ENCODE measurements at regions not wholly inside any gene's neighbourhood (a gene's known extent, or its start where the extent isn't known, plus 50 kb on each side); places are given as distances from the start of the nearest gene placed in this dataset.
"Not testable (repeated sequence)": the region's sequence is repeated elsewhere in the genome, so short reads cannot be mapped to it uniquely, and the experiment has no call there.

- not testable (repeated sequence) for DNase-seq (ENCODE audit: low read depth)
These were observed 61.3 kb downstream of the AIPL1 start for GRCh38 chr17:6373599-6373998.

DNA sequence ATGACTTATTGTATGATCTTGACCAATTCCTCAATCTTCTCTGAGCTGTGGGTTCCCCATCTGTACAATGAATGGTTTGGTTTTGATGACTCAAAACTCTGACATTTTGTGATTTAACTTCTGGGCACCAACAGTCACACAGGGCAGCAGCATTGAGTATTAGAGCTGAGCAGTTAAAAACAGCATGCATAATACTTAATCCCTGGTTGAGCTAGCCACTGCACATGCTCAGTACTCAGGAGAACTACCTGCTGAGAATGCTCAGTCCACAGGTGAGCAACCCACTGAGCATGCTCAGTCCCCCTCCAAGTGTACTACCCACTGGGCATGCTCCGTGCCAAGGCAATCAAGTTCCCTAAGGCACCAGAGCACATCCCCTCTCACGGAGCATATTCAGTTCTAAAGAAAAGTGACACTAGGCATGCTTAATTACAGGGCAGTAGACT, 68.7 kb downstream of the AIPL1 start:
- DNase-seq (ENCODE audit: low read depth) = no peak

DNA sequence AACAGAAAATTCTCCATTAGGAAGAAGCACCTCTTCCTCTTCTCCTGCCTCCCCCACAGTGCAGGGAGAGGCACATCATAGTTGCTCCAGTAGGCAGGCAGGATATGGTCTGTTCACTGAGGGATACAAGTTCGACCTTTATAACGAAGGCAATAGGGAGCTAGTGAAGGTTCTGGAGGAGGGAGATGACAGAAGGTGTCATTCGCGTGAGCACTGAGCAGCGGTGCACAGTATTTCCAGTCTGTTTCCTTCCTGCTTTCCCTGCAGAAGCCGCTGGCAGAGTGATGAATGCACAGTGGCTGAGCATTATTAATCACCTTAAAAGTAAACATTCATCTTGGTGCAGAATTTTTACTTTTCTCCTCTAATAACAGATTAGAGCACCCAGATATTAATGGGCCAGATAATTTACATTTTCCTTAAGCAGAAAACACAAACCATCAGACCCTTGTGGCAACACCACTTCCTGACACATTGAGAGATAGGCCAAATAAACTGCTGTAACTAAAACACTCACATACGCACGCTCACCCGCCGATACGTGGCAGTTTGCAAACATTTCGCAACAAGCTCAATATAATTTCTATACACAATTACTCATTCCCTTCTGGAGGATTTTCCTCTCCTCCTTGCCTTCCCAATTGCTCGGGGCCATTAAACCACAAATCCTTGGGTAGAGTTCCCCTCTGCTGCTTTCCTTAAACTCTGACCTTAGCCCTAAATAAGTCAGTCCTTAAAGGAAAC, 69.5 kb downstream of the AIPL1 start:
- DNase-seq (ENCODE audit: low read depth) = no peak

- no peak for DNase-seq (ENCODE audit: low read depth)
These were observed 73.2 kb downstream of the AIPL1 start for GRCh38 chr17:6361733-6362132.

GRCh38 chr17:6358131-6358530, 76.8 kb downstream of the AIPL1 start:
- DNase-seq (ENCODE audit: low read depth) = no peak

DNA sequence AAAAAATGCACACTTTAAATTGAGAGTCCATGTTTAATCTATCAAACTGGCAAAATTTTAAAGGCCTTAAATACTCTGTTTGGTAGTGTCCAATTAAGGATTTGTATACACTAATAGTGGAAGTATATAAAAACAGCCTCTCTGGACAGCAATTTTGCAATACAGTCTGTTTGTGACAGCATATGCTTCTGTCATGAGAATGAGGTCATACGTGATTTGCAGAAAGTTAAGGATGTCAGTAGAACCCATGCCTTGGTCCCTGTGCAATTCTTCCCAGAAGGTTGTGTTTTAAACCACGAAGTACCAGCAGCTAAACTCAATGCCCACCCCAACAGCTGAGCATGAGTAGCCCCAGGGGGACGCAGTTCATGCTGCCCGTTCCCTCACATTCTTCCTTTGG, 78.4 kb downstream of the AIPL1 start:
- no peak for DNase-seq (ENCODE audit: low read depth)

- DNase-seq (ENCODE audit: low read depth) = no peak
These were observed 79.7 kb downstream of the AIPL1 start for GRCh38 chr17:6355196-6355595.

- no peak for DNase-seq (ENCODE audit: low read depth)
These were observed 81.9 kb downstream of the AIPL1 start for GRCh38 chr17:6352801-6353560.

DNA sequence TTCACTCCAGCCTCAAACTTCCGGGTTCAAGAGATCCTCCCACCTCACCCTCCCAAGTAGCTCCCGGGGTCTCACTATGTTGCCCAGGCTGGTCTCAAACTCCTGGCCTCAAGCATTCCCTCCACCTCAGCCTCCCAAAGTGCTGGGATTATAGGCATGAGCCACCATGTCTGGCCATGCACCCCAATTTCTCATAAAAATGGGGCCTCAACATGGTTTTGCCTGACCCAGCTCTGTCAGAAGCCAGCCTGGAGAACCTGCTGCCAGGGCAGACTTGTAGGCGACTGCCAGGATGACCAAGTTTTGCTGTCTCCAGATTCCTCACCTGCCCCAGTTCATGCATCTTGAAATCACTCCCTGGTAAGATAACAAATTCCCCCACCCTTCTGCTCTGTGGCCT, 82.9 kb downstream of the AIPL1 start:
- DNase-seq (ENCODE audit: low read depth) = no peak

GRCh38 chr17:6350806-6351205, 84.1 kb downstream of the AIPL1 start:
- DNase-seq (ENCODE audit: low read depth) = no peak

DNA sequence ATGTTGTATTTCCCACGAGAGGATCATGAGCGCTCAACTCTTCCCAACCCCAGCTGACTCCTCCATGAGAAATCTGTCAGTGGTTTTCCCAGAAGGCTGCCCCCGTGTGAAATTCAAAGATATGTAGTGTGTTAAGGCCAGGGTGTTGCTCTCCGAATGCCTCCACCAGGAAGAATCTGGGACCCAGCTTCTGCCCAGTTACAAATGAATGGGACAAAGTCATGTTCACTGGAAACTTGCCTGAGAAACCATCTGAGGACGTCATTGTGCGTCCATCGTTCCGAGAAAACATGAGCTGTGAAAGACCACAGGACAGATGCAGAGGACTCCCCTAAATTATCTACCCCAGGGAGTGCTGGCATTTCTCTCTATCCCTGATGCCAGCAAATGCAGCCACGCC, 86.0 kb downstream of the AIPL1 start:
- DNase-seq (ENCODE audit: low read depth) = no peak

DNA sequence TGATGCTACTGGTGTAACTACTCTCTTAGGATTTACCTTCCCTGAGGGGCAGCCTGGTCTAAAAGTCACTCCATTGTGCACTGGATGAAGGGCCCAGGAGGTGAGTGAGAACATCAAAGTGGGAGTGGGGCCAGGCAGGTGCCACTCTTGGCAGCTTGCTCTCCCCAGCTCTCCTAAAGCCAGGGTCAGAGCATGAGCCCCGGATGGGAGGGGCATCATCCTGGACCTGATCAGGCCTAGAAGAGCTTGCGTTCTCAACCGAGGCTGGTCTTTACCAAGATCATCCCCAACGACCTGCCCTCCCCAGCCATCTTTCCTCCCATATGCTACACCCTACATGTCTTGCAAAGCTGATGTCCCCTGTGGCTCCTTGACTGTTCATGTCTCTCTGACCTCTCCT, 87.1 kb downstream of the AIPL1 start:
- no peak for DNase-seq (ENCODE audit: low read depth)

GRCh38 chr17:6346986-6347385, 87.9 kb downstream of the AIPL1 start:
- DNase-seq (ENCODE audit: low read depth) = no peak

GRCh38 chr17:6346156-6346786, 88.7 kb downstream of the AIPL1 start:
- no peak for DNase-seq (ENCODE audit: low read depth)

GRCh38 chr17:6343736-6344135, 91.2 kb downstream of the AIPL1 start:
- DNase-seq (ENCODE audit: low read depth) = no peak

- no peak for DNase-seq (ENCODE audit: low read depth)
These were observed 91.7 kb downstream of the AIPL1 start for GRCh38 chr17:6343191-6343590.

DNA sequence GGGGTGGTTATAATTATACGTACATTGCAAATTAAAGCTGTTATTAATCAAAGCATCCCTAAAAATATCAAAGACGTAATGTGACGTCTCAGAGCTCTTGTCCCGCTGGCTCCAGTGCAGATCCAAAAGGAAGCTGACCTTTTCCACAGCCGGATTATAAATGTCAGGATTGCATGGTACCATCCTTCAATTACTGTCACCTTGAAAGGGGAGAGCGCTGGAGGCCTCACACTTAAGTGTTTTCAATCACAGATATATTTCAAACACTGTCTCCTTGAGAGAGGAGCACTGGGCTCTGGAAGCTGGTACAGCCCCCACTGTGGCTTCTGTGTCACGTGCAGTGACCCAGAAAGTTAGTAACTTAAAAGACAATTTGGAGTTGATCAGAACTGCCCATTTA, 94.2 kb downstream of the AIPL1 start:
- DNase-seq (ENCODE audit: low read depth) = no peak

DNA sequence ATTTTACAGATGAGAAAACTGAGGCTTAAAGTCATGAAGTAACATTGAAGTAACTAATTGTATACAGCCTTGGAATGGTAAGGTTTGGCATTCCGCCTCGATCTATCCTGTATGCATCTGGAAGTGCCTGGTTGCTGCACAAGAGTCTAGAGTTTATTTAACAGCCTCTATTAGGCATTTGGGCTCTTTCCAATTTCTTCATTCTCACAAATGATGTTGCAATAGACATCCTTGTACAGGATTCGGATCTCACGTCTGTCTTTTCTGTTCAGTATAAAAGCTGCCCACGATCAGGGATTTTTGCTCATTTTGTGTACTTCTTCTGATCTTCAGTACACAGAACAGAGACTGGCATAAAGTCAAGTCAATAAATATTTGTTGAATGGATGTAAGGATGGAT, 100.5 kb downstream of the AIPL1 start:
- DNase-seq (ENCODE audit: low read depth) = no peak

DNA sequence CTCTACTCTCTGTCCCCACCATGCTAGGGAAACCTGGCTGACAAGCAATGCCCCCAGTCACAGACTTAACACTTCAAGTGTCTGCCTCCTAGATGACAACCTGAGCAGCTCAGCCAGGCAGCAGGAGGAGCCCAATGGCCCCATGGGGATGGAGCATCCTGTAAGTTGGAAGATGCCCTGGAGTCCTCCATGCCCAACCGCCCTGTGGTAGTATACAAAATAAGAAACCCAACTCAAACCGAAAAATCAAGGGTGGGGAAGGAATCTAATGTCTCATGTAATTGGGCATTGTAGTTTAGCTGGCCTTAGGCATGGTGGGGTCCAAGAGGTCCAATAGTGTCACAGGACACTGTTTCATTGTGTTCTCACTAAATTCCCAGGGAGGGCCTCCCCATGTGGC, 104.0 kb downstream of the AIPL1 start:
- no peak for DNase-seq (ENCODE audit: low read depth)

DNA sequence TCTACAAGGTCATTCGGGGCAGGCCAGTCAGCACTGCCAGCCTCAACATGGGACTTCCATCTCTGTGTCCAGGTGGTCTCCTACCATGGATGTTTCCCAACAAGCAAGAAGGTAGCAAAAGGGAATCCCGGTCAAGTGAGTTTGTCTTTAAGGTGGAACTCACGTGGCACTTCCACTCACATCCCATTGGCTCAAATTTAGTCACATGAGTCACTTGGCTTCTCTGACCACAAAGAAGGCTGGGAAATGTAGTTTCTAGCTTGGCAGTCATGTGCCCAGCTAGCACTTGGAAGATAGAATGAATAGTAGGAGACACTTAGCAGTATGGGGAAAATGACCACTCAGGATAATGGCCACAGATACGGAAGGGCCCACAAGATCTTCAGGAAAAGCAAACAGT, 106.6 kb downstream of the AIPL1 start:
- DNase-seq (ENCODE audit: low read depth) = no peak

DNA sequence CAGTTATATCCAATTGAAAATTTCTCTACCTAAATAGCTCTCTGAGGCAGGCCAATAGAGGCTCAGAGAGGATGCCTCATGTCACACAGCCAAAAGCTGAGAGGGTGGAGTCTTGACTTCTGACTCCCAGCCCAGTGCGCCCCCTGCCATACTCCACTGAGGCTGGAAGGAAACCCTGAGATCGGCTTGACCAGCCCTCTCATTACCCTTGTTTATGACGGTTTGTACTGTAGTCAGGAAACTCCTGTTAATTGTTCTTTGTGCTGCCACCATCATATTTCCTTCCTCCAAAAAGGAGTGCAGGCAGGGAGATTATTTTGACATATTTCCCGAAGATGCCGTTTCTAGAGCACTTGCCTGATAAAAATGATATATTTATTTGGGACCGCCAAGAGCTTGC, 107.9 kb downstream of the AIPL1 start:
- DNase-seq (ENCODE audit: low read depth) = no peak

- DNase-seq (ENCODE audit: low read depth) = no peak
These were observed 108.4 kb downstream of the AIPL1 start for GRCh38 chr17:6326483-6326882.

- DNase-seq (ENCODE audit: low read depth) = no peak
These were observed 109.2 kb downstream of the AIPL1 start for GRCh38 chr17:6325741-6326140.
